MCF 10A (cell line): ENCODE measurements at regions not wholly inside any gene's neighbourhood (a gene's known extent, or its start where the extent isn't known, plus 50 kb on each side); places are given as distances from the start of the nearest gene placed in this dataset.

ENCODE experiments used
- BruUV-seq: library from RNA; stranded (reverse); fragments of 400-500 nt; replicated peaks from 2 replicates; lab custom pipeline; 2021; lab: Mats Ljungman, UMichigan
- CTCF ChIA-PET: fragments of 300-600 bp; sonication (Branson Sonifier 250); formaldehyde crosslinking; extraction: SDS; loops from one replicate; lab custom pipeline; 2021; ENCODE audit warnings: antibody characterized with exemption, inconsistent platforms; lab: Yijun Ruan, JAX
- POLR2A ChIA-PET: fragments of 300-600, 350-650 bp; sonication (Branson Sonifier 250); formaldehyde crosslinking; extraction: SDS; loops from one replicate; lab custom pipeline; 2020; ENCODE audit warnings: antibody characterized with exemption, inconsistent platforms; lab: Yijun Ruan, JAX
- DNase-seq: peaks from one replicate; pipeline ENCODE4 v3.0.0-alpha.2; 2018; ENCODE audit not compliant: unreplicated experiment
- H3K27ac Mint-ChIP-seq: one replicate; pipeline ENCODE4 v1.8.0; 2022; ENCODE audit warnings: mild to moderate bottlenecking, low read depth, mixed read lengths; ENCODE audit not compliant: unreplicated experiment
- H3K27me3 Mint-ChIP-seq: one replicate; pipeline ENCODE4 v1.8.0; 2022; ENCODE audit warnings: mixed read lengths; ENCODE audit not compliant: insufficient read depth, unreplicated experiment
- H3K36me3 Mint-ChIP-seq: one replicate; pipeline ENCODE4 v1.8.0; 2022; ENCODE audit warnings: mild to moderate bottlenecking, moderate library complexity, mixed read lengths; ENCODE audit not compliant: insufficient read depth, unreplicated experiment
- H3K4me1 Mint-ChIP-seq: one replicate; pipeline ENCODE4 v1.8.0; 2022; ENCODE audit warnings: mixed read lengths; ENCODE audit not compliant: insufficient read depth, unreplicated experiment
- H3K4me3 Mint-ChIP-seq: one replicate; pipeline ENCODE4 v1.8.0; 2022; ENCODE audit warnings: mild to moderate bottlenecking, moderate library complexity, mixed read lengths; ENCODE audit not compliant: unreplicated experiment
- H3K9me3 Mint-ChIP-seq: one replicate; pipeline ENCODE4 v1.8.0; 2022; ENCODE audit warnings: mixed read lengths; ENCODE audit not compliant: unreplicated experiment
- intact Hi-C: fragments of 100-400 bp; cut with micrococcal nuclease; formaldehyde crosslinking; loops from 2 replicates; pipeline ENCODE4 v1.14.1; 2022
- TF ChIP-seq, protein P1 (sequence below): fragments of 200-600 bp; IDR thresholded peaks from one replicate; pipeline ENCODE4 v1.8.0; 2022; ENCODE audit warnings: antibody characterized with exemption, mild to moderate bottlenecking; ENCODE audit not compliant: unreplicated experiment

DNA sequence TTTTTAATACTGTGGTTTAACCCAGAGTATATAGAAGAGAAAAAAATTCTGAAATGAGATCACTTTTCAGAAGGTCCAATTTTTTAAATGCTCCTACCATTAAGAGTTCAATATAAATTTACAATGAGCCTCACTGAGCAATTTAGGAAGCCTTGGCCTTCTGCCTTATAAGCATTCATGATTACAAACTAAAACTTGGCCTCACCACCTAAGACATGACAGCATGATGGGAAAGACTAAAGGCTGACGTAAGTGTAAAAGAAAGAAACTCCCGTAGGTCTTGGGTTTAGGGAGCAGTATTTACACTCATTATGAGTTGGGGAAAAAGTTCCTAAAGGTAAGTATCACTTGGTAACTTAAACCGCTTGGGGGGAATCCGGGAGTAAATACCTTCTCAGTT is 70.7 kb upstream of the ESRRG start:
- H3K27ac Mint-ChIP-seq: no peak overlapping the region
- no peak for DNase-seq
- CTCF ChIA-PET: interaction anchor here (1.0 kb wide), 1 partner anchor 45 kb away, joined by 4 read pairs; no protein-coding TSS in a partner anchor
- H3K4me3 Mint-ChIP-seq: no peak overlapping the region
- H3K27me3 Mint-ChIP-seq: no peaks in the 10 kb centered on the region
- H3K36me3 Mint-ChIP-seq: no peaks in the 10 kb centered on the region
- intact Hi-C loops: no loop called here
- H3K9me3 Mint-ChIP-seq: no peaks in the 10 kb centered on the region
- TF ChIP-seq, protein P1, sequence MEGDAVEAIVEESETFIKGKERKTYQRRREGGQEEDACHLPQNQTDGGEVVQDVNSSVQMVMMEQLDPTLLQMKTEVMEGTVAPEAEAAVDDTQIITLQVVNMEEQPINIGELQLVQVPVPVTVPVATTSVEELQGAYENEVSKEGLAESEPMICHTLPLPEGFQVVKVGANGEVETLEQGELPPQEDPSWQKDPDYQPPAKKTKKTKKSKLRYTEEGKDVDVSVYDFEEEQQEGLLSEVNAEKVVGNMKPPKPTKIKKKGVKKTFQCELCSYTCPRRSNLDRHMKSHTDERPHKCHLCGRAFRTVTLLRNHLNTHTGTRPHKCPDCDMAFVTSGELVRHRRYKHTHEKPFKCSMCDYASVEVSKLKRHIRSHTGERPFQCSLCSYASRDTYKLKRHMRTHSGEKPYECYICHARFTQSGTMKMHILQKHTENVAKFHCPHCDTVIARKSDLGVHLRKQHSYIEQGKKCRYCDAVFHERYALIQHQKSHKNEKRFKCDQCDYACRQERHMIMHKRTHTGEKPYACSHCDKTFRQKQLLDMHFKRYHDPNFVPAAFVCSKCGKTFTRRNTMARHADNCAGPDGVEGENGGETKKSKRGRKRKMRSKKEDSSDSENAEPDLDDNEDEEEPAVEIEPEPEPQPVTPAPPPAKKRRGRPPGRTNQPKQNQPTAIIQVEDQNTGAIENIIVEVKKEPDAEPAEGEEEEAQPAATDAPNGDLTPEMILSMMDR: no peak
- no peaks in the 10 kb centered on the region for H3K4me1 Mint-ChIP-seq
- no TSS peak for BruUV-seq
- POLR2A ChIA-PET: no interaction called here

DNA sequence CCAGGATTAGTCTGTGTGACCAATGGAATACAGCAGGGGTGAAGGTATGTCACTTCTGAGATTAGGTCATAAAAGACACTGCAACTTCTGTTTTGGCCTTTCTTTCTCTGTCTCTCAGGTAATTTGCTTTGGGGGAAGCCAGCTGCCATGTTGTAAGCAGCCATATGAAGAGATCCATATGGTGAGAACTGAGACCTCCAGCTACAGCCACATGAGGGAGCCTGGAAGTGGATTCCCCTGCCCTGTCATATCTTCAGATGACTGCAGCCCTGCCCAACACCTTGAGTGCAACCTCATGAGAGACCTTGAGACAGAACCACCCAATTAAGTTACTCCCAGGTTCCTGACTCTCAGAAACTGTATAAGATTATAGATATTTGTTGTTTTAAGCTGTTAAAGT is 70.1 kb upstream of the ESRRG start:
- no peak overlapping the region for H3K4me3 Mint-ChIP-seq
- H3K9me3 Mint-ChIP-seq: no peaks in the 10 kb centered on the region
- no peaks in the 10 kb centered on the region for H3K4me1 Mint-ChIP-seq
- H3K27ac Mint-ChIP-seq: no peak overlapping the region
- H3K36me3 Mint-ChIP-seq: no peaks in the 10 kb centered on the region
- ChIA-PET CTCF (no interaction called here), POLR2A (no interaction called here)
- intact Hi-C loops: no loop called here
- peak; percentile 27 for DNase-seq
- BruUV-seq: no TSS peak
- H3K27me3 Mint-ChIP-seq: no peaks in the 10 kb centered on the region
- TF ChIP-seq, protein P1: no peak

DNA sequence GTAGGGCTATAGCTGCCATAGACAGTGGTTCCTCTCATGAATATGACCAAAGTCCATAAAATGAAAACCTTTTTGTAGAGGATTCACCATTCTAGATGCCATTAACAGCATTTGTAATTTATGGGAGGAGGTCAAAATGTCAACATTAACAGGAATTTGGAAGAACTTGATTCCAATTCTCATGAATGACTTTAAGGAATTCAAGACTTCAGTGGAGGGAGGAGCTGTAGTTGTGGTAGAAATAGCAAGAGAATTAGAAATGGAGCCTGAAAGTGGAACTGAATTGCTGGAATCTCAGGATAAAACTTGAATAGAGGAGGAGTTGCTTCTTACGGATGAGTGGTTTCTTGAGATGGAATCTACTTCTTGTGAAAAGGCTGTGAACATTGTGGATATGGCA is 65.4 kb upstream of the ESRRG start:
- Mint-ChIP-seq H3K27ac (no peak overlapping the region), H3K36me3 (no peaks in the 10 kb centered on the region), H3K4me1 (no peaks in the 10 kb centered on the region), H3K9me3 (no peaks in the 10 kb centered on the region), H3K4me3 (no peak overlapping the region), H3K27me3 (no peaks in the 10 kb centered on the region)
- intact Hi-C loops: no loop called here
- DNase-seq: no peak
- TF ChIP-seq, protein P1: no peak
- ChIA-PET CTCF (interaction anchor here (1.1 kb wide), 1 partner anchor 16 kb away, joined by 3 read pairs; no protein-coding TSS in a partner anchor), POLR2A (no interaction called here)
- BruUV-seq: no TSS peak

DNA sequence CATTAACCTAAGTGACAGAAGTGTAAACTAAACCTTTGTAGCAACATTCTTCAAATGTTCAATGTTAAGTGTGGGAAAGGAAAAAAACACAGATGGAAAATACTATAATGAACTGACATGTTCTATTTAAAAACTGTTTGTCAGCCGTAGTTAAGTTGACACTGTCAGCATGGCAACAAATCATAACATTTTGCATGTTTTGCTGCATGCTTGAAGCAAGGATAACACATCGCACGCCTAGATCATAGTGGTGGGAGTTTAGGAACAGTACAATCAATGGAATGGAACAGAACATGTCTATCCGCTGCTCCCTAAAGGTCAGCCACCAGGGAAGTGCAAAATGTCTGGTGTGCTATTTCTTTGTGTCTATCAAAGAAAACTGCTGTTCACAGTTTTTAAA is 62.5 kb upstream of the ESRRG start:
- DNase-seq: no peak
- Mint-ChIP-seq H3K4me3 (no peak overlapping the region), H3K4me1 (no peaks in the 10 kb centered on the region), H3K9me3 (no peaks in the 10 kb centered on the region), H3K27ac (no peak overlapping the region), H3K27me3 (no peaks in the 10 kb centered on the region), H3K36me3 (no peaks in the 10 kb centered on the region)
- TF ChIP-seq, protein P1: no peak
- intact Hi-C loops: no loop called here
- ChIA-PET POLR2A (interaction anchor here (0.7 kb wide), 1 partner anchor 1004 kb away, joined by 4 read pairs; no protein-coding TSS in a partner anchor), CTCF (interaction anchor here (1.0 kb wide), 1 partner anchor 14 kb away, joined by 3 read pairs; no protein-coding TSS in a partner anchor)
- BruUV-seq: no TSS peak
